BLaER1 treated with 17β-estradiol and CSF1 and Interleukin-3, amounts not matched to agents 10 nM and 100 nM (cell line): ENCODE measurements at regions not wholly inside any gene's neighbourhood (a gene's known extent, or its start where the extent isn't known, plus 50 kb on each side); places are given as distances from the start of the nearest gene placed in this dataset.
"Not testable (repeated sequence)": the region's sequence is repeated elsewhere in the genome, so short reads cannot be mapped to it uniquely, and the experiment has no call there.

Experiments
- H3K27ac ChIP-seq, 11 experiments: shearing (Covaris generic); formaldehyde crosslinking; 2 replicates each; pipeline ENCODE4 v1.8.1; 2022
- H3K27me3 ChIP-seq, 11 experiments: shearing (Covaris generic); formaldehyde crosslinking; 2 replicates each; pipeline ENCODE4 v1.8.1; 2022
- H3K36me3 ChIP-seq, 11 experiments: shearing (Covaris generic); formaldehyde crosslinking; 2 replicates each; pipeline ENCODE4 v1.8.1; 2022
- H3K4me1 ChIP-seq, 10 experiments: shearing (Covaris generic); formaldehyde crosslinking; 2 replicates each; pipeline ENCODE4 v1.8.1; 2022
- H3K4me2 ChIP-seq, 11 experiments: shearing (Covaris generic); formaldehyde crosslinking; 2 replicates each; pipeline ENCODE4 v1.8.1; 2022
- H3K4me3 ChIP-seq, 10 experiments: shearing (Covaris generic); formaldehyde crosslinking; 2 replicates each; pipeline ENCODE4 v1.8.1; 2022
- H3K9ac ChIP-seq, 11 experiments: shearing (Covaris generic); formaldehyde crosslinking; 2 replicates each; pipeline ENCODE4 v1.8.1; 2022
- H3K9me3 ChIP-seq, 11 experiments: shearing (Covaris generic); formaldehyde crosslinking; replicated peaks in 1 of 11; 2 replicates each; pipeline ENCODE4 v1.8.1; 2022
- H4K20me1 ChIP-seq, 11 experiments: shearing (Covaris generic); formaldehyde crosslinking; 2 replicates each; pipeline ENCODE4 v1.8.1; 2022
- Cebpa-rat ChIP-seq, 11 experiments: shearing (Covaris generic); IDR thresholded peaks; 2 replicates each; pipeline ENCODE4 v1.8.1; 2022

GRCh38 chr13:99085808-99086266 is 108.0 kb upstream of the DOCK9 start:
- Histone ChIP-seq H4K20me1 (peaks cover 0 to 47% (median 22%) of the 10 kb centered on the region in 11 experiments; a peak in 17 of 22 replicates), H3K27ac (peak overlapping the region in 9 of 11 experiments; percentile 12 to 96 (median 78); a peak in 16 of 22 replicates), H3K9me3 (no peaks in the 10 kb centered on the region), H3K4me1 (peaks cover 0 to 38% (median 27%) of the 10 kb centered on the region in 10 experiments; a peak in 14 of 20 replicates), H3K36me3 (no peaks in the 10 kb centered on the region), H3K4me3 (peak overlapping the region; percentile 57 to 87 (median 76)), H3K9ac (peak overlapping the region; percentile 56 to 93 (median 78); a peak in 21 of 22 replicates), H3K4me2 (peak overlapping the region; percentile 83 to 100 (median 96)), H3K27me3 (peaks cover 35 to 86% (median 39%) of the 10 kb centered on the region in 11 experiments)
- no peak for TF ChIP-seq Cebpa-rat (IDR thresholded peaks at IDR 0.05)

GRCh38 chr13:99086267-99087097 is 108.6 kb upstream of the DOCK9 start:
- no peak for TF ChIP-seq Cebpa-rat (IDR thresholded peaks at IDR 0.05)
- peaks cover 0 to 38% (median 27%) of the 10 kb centered on the region in 10 experiments; a peak in 14 of 20 replicates for H3K4me1 ChIP-seq
- no peaks in the 10 kb centered on the region for H3K36me3 ChIP-seq
- peaks cover 0 to 41% (median 22%) of the 10 kb centered on the region in 11 experiments; a peak in 17 of 22 replicates for H4K20me1 ChIP-seq
- H3K9ac ChIP-seq: peak overlapping the region; percentile 56 to 93 (median 78); a peak in 21 of 22 replicates
- peak overlapping the region; percentile 83 to 100 (median 96) for H3K4me2 ChIP-seq
- H3K27ac ChIP-seq: peak overlapping the region in 10 of 11 experiments; percentile 9 to 96 (median 76); a peak in 19 of 22 replicates
- H3K9me3 ChIP-seq: no peaks in the 10 kb centered on the region
- peaks cover 35 to 79% (median 39%) of the 10 kb centered on the region in 11 experiments for H3K27me3 ChIP-seq
- H3K4me3 ChIP-seq: peak overlapping the region; percentile 57 to 87 (median 76)

- no peaks in the 10 kb centered on the region for H3K9me3 ChIP-seq
- peaks cover 0 to 38% (median 27%) of the 10 kb centered on the region in 10 experiments; a peak in 14 of 20 replicates for H3K4me1 ChIP-seq
- H4K20me1 ChIP-seq: peaks cover 0 to 32% (median 19%) of the 10 kb centered on the region in 11 experiments; a peak in 17 of 22 replicates
- peak overlapping the region; percentile 56 to 93 (median 78) for H3K9ac ChIP-seq
- H3K4me2 ChIP-seq: peak overlapping the region; percentile 83 to 100 (median 96)
- no peaks in the 10 kb centered on the region for H3K36me3 ChIP-seq
- H3K27me3 ChIP-seq: peaks cover 35 to 77% (median 39%) of the 10 kb centered on the region in 11 experiments
- peak overlapping the region; percentile 57 to 87 (median 76) for H3K4me3 ChIP-seq
- peak overlapping the region in 10 of 11 experiments; percentile 9 to 96 (median 76); a peak in 19 of 22 replicates for H3K27ac ChIP-seq
- no peak for TF ChIP-seq Cebpa-rat (IDR thresholded peaks at IDR 0.05)
Measured at GRCh38 chr13:99087098-99087953, 109.5 kb upstream of the DOCK9 start.

GRCh38 chr13:99087954-99088491 is 110.2 kb upstream of the DOCK9 start:
- Histone ChIP-seq H3K4me3 (peak overlapping the region; percentile 57 to 87 (median 76)), H3K9ac (peak overlapping the region in 10 of 11 experiments; percentile 65 to 93 (median 79); a peak in 20 of 22 replicates)
- TF ChIP-seq Cebpa-rat (IDR thresholded peaks at IDR 0.05): no peak

GRCh38 chr13:99093997-99094396 is 106.7 kb upstream of the UBAC2 start:
- no peak overlapping the region for H3K27ac ChIP-seq
- no peaks in the 10 kb centered on the region for H4K20me1 ChIP-seq
- no peaks in the 10 kb centered on the region for H3K4me1 ChIP-seq
- no peaks in the 10 kb centered on the region for H3K36me3 ChIP-seq
- no peak overlapping the region for H3K4me2 ChIP-seq
- peaks cover 0 to 27% (median 0%) of the 10 kb centered on the region in 11 experiments; a peak in 7 of 22 replicates for H3K27me3 ChIP-seq
- H3K4me3 ChIP-seq: no peak overlapping the region
- no peak for TF ChIP-seq Cebpa-rat (IDR thresholded peaks at IDR 0.05)
- H3K9me3 ChIP-seq: no peaks in the 10 kb centered on the region
- no peak overlapping the region for H3K9ac ChIP-seq

More at GRCh38 chr13:99087954-99088491, 110.2 kb upstream of the DOCK9 start:
- Histone ChIP-seq H3K27ac (peak overlapping the region in 8 of 11 experiments; percentile 59 to 96 (median 76); a peak in 12 of 22 replicates), H3K27me3 (peaks cover 35 to 70% (median 39%) of the 10 kb centered on the region in 11 experiments), H3K4me2 (peak overlapping the region; percentile 83 to 100 (median 96)), H3K9me3 (no peaks in the 10 kb centered on the region), H3K4me1 (peaks cover 0 to 38% (median 27%) of the 10 kb centered on the region in 10 experiments; a peak in 14 of 20 replicates), H4K20me1 (peaks cover 0 to 25% (median 19%) of the 10 kb centered on the region in 11 experiments; a peak in 17 of 22 replicates), H3K36me3 (no peaks in the 10 kb centered on the region)

GRCh38 chr13:99101831-99102230 is 98.8 kb upstream of the UBAC2 start:
- H3K36me3 ChIP-seq, H3K4me3 ChIP-seq, H3K4me2 ChIP-seq, H3K27ac ChIP-seq, H3K4me1 ChIP-seq, H3K9ac ChIP-seq, H4K20me1 ChIP-seq: not testable (repeated sequence)
- Histone ChIP-seq H3K27me3 (peaks cover 0 to 18% (median 0%) of the 10 kb centered on the region in 11 experiments; a peak in 4 of 22 replicates), H3K9me3 (peaks cover 0 to 34% (median 5%) of the 10 kb centered on the region in 11 experiments; a peak in 8 of 22 replicates)

- Histone ChIP-seq H3K4me1 (no peaks in the 10 kb centered on the region), H3K4me3 (no peak overlapping the region), H3K9me3 (peaks cover 0 to 34% (median 5%) of the 10 kb centered on the region in 11 experiments; a peak in 8 of 22 replicates), H3K27ac (no peak overlapping the region), H3K27me3 (peaks cover 0 to 22% (median 0%) of the 10 kb centered on the region in 11 experiments; a peak in 4 of 22 replicates), H3K4me2 (no peak overlapping the region), H3K36me3 (no peaks in the 10 kb centered on the region), H4K20me1 (no peaks in the 10 kb centered on the region), H3K9ac (no peak overlapping the region)
- no peak for TF ChIP-seq Cebpa-rat (IDR thresholded peaks at IDR 0.05)
Measured at GRCh38 chr13:99103536-99103935, 97.1 kb upstream of the UBAC2 start.

- Histone ChIP-seq H3K4me3 (no peak overlapping the region), H4K20me1 (no peaks in the 10 kb centered on the region), H3K4me2 (no peak overlapping the region), H3K36me3 (no peaks in the 10 kb centered on the region), H3K4me1 (no peaks in the 10 kb centered on the region), H3K27me3 (peaks cover 0 to 22% (median 0%) of the 10 kb centered on the region in 11 experiments; a peak in 4 of 22 replicates), H3K27ac (no peak overlapping the region), H3K9me3 (peaks cover 0 to 34% (median 5%) of the 10 kb centered on the region in 11 experiments; a peak in 8 of 22 replicates), H3K9ac (no peak overlapping the region)
- TF ChIP-seq Cebpa-rat (IDR thresholded peaks at IDR 0.05): no peak
Measured at GRCh38 chr13:99104396-99104795, 96.3 kb upstream of the UBAC2 start.
